H9 (cell line): ENCODE measurements at regions not wholly inside any gene's neighbourhood (a gene's known extent, or its start where the extent isn't known, plus 50 kb on each side); places are given as distances from the start of the nearest gene placed in this dataset.

ENCODE experiments used
- DNase-seq: peaks from one replicate; pipeline ENCODE4 v3.0.0-alpha.2; 2017
- H2AFZ ChIP-seq: one replicate; pipeline ENCODE4 v1.6.1; 2013; ENCODE audit warnings: mild to moderate bottlenecking, low read length, control low read depth, moderate library complexity
- H2AK5ac ChIP-seq: 2 replicates; pipeline ENCODE4 v1.6.1; 2013; ENCODE audit warnings: low read length, control low read depth, mixed read lengths; ENCODE audit not compliant: insufficient read length
- H2BK120ac ChIP-seq: one replicate; pipeline ENCODE4 v1.6.1; 2013; ENCODE audit warnings: low read depth, mild to moderate bottlenecking, low read length, control low read depth, inconsistent platforms; ENCODE audit not compliant: poor library complexity, severe bottlenecking
- H2BK12ac ChIP-seq: 2 replicates; pipeline ENCODE4 v1.6.1; 2013; ENCODE audit warnings: low read length, control low read depth, mixed read lengths, low read depth; ENCODE audit not compliant: insufficient read length
- H2BK15ac ChIP-seq: 2 replicates; pipeline ENCODE4 v1.6.1; 2013; ENCODE audit warnings: low read depth, low read length, control low read depth
- H2BK20ac ChIP-seq: one replicate; pipeline ENCODE4 v1.6.1; 2013; ENCODE audit warnings: low read depth, mild to moderate bottlenecking, low read length, control low read depth, inconsistent platforms; ENCODE audit not compliant: poor library complexity, severe bottlenecking
- H2BK5ac ChIP-seq: 2 replicates; pipeline ENCODE4 v1.6.1; 2013; ENCODE audit warnings: low read length, control low read depth, mixed read lengths; ENCODE audit not compliant: insufficient read length
- H3K14ac ChIP-seq: 2 replicates; pipeline ENCODE4 v1.6.1; 2013; ENCODE audit warnings: low read length, control low read depth; ENCODE audit not compliant: insufficient read depth
- H3K18ac ChIP-seq: 2 replicates; pipeline ENCODE4 v1.6.1; 2013; ENCODE audit warnings: low read depth, mild to moderate bottlenecking, mixed read lengths, low read length, control low read depth; ENCODE audit not compliant: insufficient read length
- H3K23ac ChIP-seq: 2 replicates; pipeline ENCODE4 v1.6.1; 2013; ENCODE audit warnings: low read length, control low read depth, mixed read lengths, low read depth; ENCODE audit not compliant: insufficient read length
- H3K23me2 ChIP-seq: 2 replicates; pipeline ENCODE4 v1.6.1; 2013; ENCODE audit warnings: low read depth, mild to moderate bottlenecking, mixed read lengths, low read length, control low read depth; ENCODE audit not compliant: insufficient read length, poor library complexity, severe bottlenecking
- H3K27ac ChIP-seq: 2 replicates; pipeline ENCODE4 v1.5.1; 2013; ENCODE audit warnings: low read length, control low read depth, mixed read lengths, low read depth; ENCODE audit not compliant: insufficient read length
- H3K27me3 ChIP-seq: 2 replicates; pipeline ENCODE4 v1.6.1; 2013; ENCODE audit warnings: low read length, control low read depth, inconsistent platforms; ENCODE audit not compliant: insufficient read depth
- H3K4ac ChIP-seq: 2 replicates; pipeline ENCODE4 v1.6.1; 2013; ENCODE audit warnings: low read depth, mild to moderate bottlenecking, control low read depth, inconsistent platforms, low read length, moderate library complexity
- H3K4me1 ChIP-seq: 2 replicates; pipeline ENCODE4 v1.6.1; 2013; ENCODE audit warnings: low read length, control low read depth, inconsistent platforms; ENCODE audit not compliant: insufficient read depth
- H3K4me2 ChIP-seq: 2 replicates; pipeline ENCODE4 v1.6.1; 2013; ENCODE audit warnings: low read length, control low read depth, mixed read lengths; ENCODE audit not compliant: insufficient read length, insufficient read depth
- H3K56ac ChIP-seq: 2 replicates; pipeline ENCODE4 v1.6.1; 2013; ENCODE audit warnings: low read depth, mild to moderate bottlenecking, mixed read lengths, low read length, control low read depth; ENCODE audit not compliant: insufficient read length
- H3K79me1 ChIP-seq: 2 replicates; pipeline ENCODE4 v1.6.1; 2013; ENCODE audit warnings: low read depth, mild to moderate bottlenecking, moderate library complexity, low read length, control low read depth, inconsistent platforms; ENCODE audit not compliant: insufficient read depth, poor library complexity, severe bottlenecking
- H3K79me2 ChIP-seq: 2 replicates; pipeline ENCODE4 v1.6.1; 2013; ENCODE audit warnings: low read length, control low read depth, inconsistent platforms; ENCODE audit not compliant: insufficient read depth
- H3K9ac ChIP-seq: 2 replicates; pipeline ENCODE4 v1.6.1; 2013; ENCODE audit warnings: low read length, control low read depth, mixed read lengths; ENCODE audit not compliant: insufficient read length; ENCODE audit errors: extremely low read depth
- H3K9me3 ChIP-seq: one replicate; pipeline ENCODE4 v1.6.1; 2013; ENCODE audit warnings: low read depth, low read length, inconsistent platforms; ENCODE audit not compliant: control insufficient read depth
- H3T11ph ChIP-seq: one replicate; pipeline ENCODE4 v1.6.1; 2013; ENCODE audit warnings: mild to moderate bottlenecking, low read length, control low read depth, inconsistent platforms
- H4K20me1 ChIP-seq: one replicate; pipeline ENCODE4 v1.6.1; 2013; ENCODE audit not compliant: control insufficient read depth, insufficient read length, insufficient read depth
- H4K5ac ChIP-seq: 2 replicates; pipeline ENCODE4 v1.6.1; 2013; ENCODE audit warnings: low read depth, mild to moderate bottlenecking, mixed read lengths, low read length, control low read depth; ENCODE audit not compliant: insufficient read length
- H4K8ac ChIP-seq: replicated peaks from 2 replicates; pipeline ENCODE4 v1.6.1; 2013; ENCODE audit warnings: low read length, control low read depth, mixed read lengths, low read depth; ENCODE audit not compliant: insufficient read length
- H4K91ac ChIP-seq: 2 replicates; pipeline ENCODE4 v1.6.1; 2013; ENCODE audit warnings: low read depth, mild to moderate bottlenecking, moderate library complexity, mixed read lengths, low read length, control low read depth; ENCODE audit not compliant: insufficient read length
- H3K27ac Mint-ChIP-seq, 3 experiments: 2 replicates in 2 of 3; 3 replicates in 1 of 3; pipeline ENCODE4 v1.8.0; 2020 to 2021; ENCODE audit warnings: mixed read lengths in 3 of 3, mild to moderate bottlenecking in 1 of 3, moderate library complexity in 1 of 3
- H3K27me3 Mint-ChIP-seq: 2 replicates; pipeline ENCODE4 v1.8.0; 2021; ENCODE audit warnings: low read depth, mild to moderate bottlenecking, moderate library complexity, mixed read lengths
- H3K36me3 Mint-ChIP-seq, 3 experiments: 2 replicates in 2 of 3; 3 replicates in 1 of 3; pipeline ENCODE4 v1.8.0; 2020 to 2021; ENCODE audit warnings: low read depth in 3 of 3, mixed read lengths in 3 of 3; ENCODE audit not compliant: insufficient read depth in 1 of 3
- H3K4me1 Mint-ChIP-seq, 2 experiments: 2 replicates each; pipeline ENCODE4 v1.8.0; 2020; ENCODE audit warnings: mixed read lengths in 2 of 2
- H3K4me3 Mint-ChIP-seq, 2 experiments: 2 replicates in 1 of 2; 3 replicates in 1 of 2; pipeline ENCODE4 v1.8.0; 2020 to 2021; ENCODE audit warnings: mild to moderate bottlenecking in 2 of 2, mixed read lengths in 2 of 2, moderate library complexity in 1 of 2
- H3K9me3 Mint-ChIP-seq, 2 experiments: 2 replicates in 1 of 2; 3 replicates in 1 of 2; pipeline ENCODE4 v1.8.0; 2020; ENCODE audit warnings: mild to moderate bottlenecking in 2 of 2, mixed read lengths in 2 of 2, moderate library complexity in 1 of 2
- WGBS: extraction: QIAGEN DNeasy Blood & Tissue Kit; methylation state at CpG from one replicate; pipeline ENCODE4 v1.1.7; 2013; ENCODE audit warnings: missing lambda C conversion rate, low lambda C conversion rate, mixed read lengths; ENCODE audit not compliant: insufficient read length; ENCODE audit errors: extremely low coverage; 5-methylcytosine and 5-hydroxymethylcytosine counted together
- TF ChIP-seq, protein P1 (sequence below): fragments of 200-600 bp; sonication (generic); conservative IDR thresholded peaks from 3 replicates; pipeline ENCODE4 v1.8.0; 2021; ENCODE audit warnings: antibody characterized with exemption, mild to moderate bottlenecking

DNA sequence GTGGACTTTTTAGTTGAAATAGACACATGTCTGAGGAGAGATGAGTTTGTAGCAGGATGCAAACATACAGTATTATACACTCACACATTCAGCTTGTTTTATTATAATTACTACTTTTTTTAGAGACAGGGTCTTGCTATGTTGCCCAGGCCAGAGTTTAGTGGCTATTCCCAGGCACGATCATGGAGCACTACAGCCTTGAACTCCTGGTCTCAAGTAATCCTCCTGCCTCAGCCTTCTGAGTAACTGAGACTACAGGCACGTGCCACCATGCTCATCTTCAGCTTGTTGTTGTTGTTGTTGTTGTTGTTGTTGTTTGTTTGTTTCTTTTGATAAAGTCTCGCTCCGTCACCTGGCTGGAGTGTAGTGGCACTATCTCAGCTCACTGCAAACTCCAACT is 94.7 kb upstream of the ACSL4 start:
- H3K18ac ChIP-seq: no peak overlapping the region
- H2BK5ac ChIP-seq: no peak overlapping the region
- DNase-seq: no peak
- H3K79me2 ChIP-seq: no peaks in the 10 kb centered on the region
- H3K56ac ChIP-seq: no peak overlapping the region
- H3K4ac ChIP-seq: no peak overlapping the region
- H3K14ac ChIP-seq: no peak overlapping the region
- H4K20me1 ChIP-seq: no peaks in the 10 kb centered on the region
- no peak overlapping the region for H4K91ac ChIP-seq
- H3K23me2 ChIP-seq: no peaks in the 10 kb centered on the region
- no peak overlapping the region for H3K9ac ChIP-seq
- no peak overlapping the region for H2BK12ac ChIP-seq
- H3K27ac ChIP-seq: no peak overlapping the region
- H4K5ac ChIP-seq: no peak overlapping the region
- H2AK5ac ChIP-seq: no peak overlapping the region
- Mint-ChIP-seq H3K27me3 (no peaks in the 10 kb centered on the region; the same call in 1 of the 2 replicates), H3K27ac (no peak overlapping the region), H3K36me3 (no peaks in the 10 kb centered on the region), H3K4me3 (no peak overlapping the region), H3K4me1 (peaks cover 17 to 19% of the 10 kb centered on the region in 2 experiments), H3K9me3 (no peaks in the 10 kb centered on the region)
- H3T11ph ChIP-seq: no peak overlapping the region
- no CpG with 5 or more reads among the region's 4 CpGs for WGBS
- H3K27me3 ChIP-seq: no peaks in the 10 kb centered on the region
- peaks cover 8% of the 10 kb centered on the region; the same call in 1 of the 2 replicates for H3K4me1 ChIP-seq
- H3K4me2 ChIP-seq: no peak overlapping the region
- H3K9me3 ChIP-seq: no peaks in the 10 kb centered on the region
- H3K23ac ChIP-seq: no peak overlapping the region
- H2BK15ac ChIP-seq: no peak overlapping the region
- no peak overlapping the region for H2AFZ ChIP-seq
- TF ChIP-seq, protein P1, sequence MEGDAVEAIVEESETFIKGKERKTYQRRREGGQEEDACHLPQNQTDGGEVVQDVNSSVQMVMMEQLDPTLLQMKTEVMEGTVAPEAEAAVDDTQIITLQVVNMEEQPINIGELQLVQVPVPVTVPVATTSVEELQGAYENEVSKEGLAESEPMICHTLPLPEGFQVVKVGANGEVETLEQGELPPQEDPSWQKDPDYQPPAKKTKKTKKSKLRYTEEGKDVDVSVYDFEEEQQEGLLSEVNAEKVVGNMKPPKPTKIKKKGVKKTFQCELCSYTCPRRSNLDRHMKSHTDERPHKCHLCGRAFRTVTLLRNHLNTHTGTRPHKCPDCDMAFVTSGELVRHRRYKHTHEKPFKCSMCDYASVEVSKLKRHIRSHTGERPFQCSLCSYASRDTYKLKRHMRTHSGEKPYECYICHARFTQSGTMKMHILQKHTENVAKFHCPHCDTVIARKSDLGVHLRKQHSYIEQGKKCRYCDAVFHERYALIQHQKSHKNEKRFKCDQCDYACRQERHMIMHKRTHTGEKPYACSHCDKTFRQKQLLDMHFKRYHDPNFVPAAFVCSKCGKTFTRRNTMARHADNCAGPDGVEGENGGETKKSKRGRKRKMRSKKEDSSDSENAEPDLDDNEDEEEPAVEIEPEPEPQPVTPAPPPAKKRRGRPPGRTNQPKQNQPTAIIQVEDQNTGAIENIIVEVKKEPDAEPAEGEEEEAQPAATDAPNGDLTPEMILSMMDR: no peak
- no peaks in the 10 kb centered on the region for H3K79me1 ChIP-seq
- no peak overlapping the region for H2BK20ac ChIP-seq
- no peak overlapping the region for H4K8ac ChIP-seq
- H2BK120ac ChIP-seq: no peak overlapping the region
